Lung microvascular endothelial cell (primary cell): ENCODE measurements at regions not wholly inside any gene's neighbourhood (a gene's known extent, or its start where the extent isn't known, plus 50 kb on each side); places are given as distances from the start of the nearest gene placed in this dataset.
A peak's percentile ranks its signal among the peaks of the same experiment; 100 is the strongest.

Source experiments
- DNase-seq, 2 donors: peaks; one replicate each; pipeline versions ENCODE4 v3.0.0 to v3.0.0-alpha.2; 2010; ENCODE audit warnings: low read depth in 2 of 2

DNA sequence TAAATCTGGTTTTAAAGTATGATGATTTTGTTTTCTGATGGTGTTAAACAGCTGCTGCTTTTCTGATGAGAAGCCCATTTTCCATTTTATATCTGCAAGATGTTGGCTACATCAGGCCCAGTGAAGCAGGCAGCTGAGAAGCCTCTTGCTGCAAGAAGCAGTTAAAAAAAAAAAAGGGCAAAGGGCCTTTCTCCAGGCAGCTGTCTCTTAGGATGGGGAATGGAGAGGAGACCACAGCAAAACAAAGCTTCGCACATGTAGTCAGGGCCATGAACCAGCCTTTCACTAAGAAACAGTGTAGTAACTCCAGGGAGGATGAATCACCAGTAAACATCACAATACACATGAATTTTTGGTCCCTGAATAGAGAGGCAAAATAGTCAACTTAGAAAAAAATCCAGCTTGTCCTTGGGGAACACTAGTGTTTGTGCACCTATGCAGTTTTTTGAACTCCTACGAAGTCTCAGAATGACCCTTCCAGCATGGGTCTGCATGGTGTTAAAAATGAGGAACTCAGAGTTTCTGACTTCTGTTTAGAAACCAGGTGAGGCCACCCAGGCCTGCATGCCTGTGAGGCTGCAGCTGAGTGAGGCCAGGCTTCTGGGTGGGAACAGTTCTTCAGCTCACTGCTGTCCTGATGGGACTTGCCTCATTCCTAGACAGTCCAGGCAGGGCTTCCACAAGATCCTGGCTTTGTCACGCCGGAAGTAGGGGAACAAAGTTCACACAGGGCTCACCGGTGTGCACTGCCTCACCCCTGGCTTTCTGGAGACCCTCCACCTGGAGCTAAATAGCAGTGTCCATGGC lies 518.7 kb downstream of the MCTP2 start:
- no peak for DNase-seq

DNA sequence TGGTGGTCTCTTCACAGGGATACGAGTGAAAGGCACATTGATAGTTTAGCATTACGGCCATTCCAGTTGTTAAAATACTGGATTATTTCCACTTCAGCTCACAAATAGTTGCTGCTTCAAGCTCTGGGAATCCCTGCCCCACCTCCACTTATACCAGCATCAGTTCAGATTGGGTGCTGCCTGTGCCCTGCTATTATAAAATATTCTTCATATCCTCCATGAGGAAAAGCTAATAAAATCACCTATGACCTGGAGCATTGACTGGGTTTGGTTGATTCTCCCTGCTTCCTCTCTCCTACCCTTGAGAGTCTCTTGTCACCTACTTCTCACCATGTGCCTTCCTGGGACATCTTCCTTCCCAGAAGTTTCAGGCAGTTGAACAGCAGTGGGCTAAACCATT lies 529.0 kb downstream of the MCTP2 start:
- no peak for DNase-seq

DNA sequence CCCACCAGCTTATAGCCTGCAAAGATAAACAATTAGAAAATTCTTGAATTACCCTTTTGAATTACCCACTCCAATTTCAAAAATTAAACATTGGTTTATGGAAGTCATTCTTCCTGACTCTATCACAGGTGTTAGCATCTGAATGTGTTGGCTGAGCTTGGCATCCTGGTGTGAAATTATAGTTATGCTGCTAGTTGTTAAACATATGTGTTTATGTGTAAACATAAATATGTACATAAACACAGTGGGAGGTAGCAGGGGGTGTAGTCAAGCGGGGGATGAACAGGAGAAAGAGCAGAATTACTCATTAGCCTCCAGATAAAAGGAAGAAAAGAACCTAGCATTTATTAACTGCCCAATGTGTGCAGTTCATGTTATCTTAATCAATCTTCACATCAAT lies 530.2 kb downstream of the MCTP2 start:
- DNase-seq, result no peak

DNA sequence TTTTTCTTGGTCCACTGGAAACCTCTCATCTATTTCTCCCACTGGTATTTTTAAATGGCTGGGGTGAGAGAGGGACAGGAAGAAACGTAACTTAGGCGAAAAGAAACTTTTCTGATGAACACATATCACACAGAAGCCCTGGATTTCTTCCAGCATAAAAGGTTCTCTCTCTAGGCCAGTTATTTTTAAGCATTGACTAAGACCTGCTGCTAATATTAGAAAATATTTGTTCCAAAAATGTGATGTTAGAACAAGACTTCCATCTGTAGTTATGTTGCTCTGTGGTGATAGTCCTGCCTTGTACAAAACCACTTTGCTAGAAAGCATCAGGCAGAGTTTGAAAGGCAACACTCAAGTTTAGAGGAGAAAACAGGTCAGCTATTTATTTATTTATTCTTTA lies 537.7 kb downstream of the MCTP2 start:
- DNase-seq, result no peak

DNA sequence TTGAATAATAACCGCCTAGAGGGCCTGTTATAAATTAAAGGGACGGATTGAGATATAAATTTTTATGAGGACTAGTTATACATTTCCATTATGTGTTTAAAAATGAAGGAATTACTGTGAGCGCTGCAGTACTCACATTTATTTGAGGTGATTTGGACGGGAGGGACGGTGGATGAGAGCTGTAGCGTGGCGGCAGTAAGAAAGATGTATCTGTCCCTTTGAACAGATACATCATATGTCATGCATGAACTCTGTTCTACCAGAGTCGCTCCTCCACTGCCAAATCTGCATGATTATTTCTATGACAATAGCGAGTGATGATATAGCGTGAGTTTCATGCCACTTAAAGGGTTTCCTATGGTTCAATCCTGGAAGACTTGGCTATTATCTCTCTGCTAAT lies 538.8 kb downstream of the MCTP2 start:
- no peak for DNase-seq

DNA sequence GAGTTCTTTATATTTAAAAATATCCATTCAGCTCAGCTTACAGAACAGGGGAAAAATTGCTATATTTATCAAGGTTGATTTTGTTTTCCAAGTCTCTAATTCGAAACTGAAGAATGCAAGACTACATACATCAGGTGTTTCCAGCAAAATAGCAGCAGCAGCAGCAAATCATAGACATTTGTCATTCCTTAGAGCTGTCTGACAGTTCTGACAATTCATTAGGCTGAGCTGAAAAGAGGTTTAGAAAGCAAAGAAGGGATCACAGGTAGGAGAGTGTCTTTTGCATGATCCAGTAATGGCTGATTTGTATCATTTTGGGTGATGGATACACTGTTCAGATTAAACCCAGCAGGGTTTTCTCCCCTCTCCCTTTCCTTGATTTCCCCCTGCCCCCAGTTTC lies 545.7 kb downstream of the MCTP2 start:
- DNase-seq, result no peak

DNA sequence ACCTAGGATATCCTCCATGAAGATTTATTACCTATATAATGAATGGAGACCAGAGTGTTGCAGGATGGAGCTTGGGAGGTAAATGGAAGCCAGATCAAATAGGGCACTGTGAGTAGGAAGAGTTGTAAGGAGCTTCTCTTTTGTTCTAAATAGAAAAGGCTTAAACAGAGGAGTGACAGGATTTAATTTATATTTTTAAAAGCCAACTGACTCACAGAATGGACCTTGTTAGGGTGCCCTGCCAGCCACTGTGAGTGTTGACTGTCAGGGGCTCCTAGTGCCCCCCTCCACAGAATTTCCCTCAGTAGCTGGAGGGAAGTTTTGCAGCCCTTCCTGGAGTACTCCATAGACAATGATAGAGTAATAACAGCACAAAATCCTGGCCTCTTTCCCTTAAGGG lies 547.5 kb downstream of the MCTP2 start:
- DNase-seq, result no peak

DNA sequence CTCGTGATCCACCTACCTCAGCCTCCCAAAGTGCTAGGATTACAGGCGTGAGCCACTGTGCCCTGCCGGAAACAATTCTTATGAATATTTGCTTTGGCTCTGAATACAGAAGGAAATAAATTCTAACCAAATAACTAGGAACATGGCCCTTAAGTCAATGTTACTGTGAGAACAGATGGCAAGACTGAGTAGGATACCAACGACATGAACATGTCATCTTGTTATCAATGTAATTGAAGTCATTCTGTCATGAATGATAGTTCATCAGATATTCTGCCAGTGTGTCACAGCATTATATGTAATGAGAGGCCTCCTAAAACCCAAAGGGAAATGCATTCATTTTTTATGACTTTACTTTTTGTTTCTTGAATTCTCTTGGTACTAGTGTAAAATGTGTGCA lies 548.8 kb downstream of the MCTP2 start:
- DNase-seq, result no peak

DNA sequence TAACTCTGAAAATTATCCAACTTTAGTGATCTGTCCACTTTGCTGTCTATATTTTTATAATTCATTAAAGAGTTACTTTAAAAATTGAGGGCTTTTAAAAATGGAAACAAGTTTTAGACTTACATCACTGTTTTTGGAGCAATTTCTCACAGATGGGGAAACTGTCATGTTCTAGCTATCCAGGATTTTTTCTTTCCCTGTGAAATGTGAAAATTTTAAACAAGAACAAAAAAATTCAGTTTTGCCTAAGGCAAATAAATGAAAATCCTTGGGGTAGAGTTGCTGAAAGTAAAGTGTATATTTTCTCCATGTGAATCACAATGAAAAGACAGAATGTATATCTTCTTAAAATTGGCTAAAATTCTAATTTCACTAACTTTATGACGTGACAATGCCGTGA lies 553.7 kb downstream of the MCTP2 start:
- no peak for DNase-seq

DNA sequence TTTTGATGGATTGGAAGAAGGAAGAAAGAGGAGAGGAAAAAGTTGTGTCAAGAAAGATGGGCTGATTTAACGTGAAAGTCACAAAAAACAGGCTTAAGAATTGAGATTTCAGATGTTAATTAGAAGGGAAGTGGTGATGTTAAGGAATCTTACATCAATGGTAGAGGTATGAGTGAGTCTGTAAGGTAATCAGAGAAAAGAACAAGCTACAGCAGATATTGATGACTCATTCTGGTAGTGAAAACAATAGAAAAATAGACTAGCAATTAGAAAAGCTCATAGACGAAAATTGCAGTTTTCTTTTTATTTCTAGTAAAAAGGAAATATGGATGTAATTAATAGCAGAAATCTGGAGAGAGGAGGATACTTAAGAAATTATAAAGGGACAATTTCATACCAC lies 559.6 kb downstream of the MCTP2 start:
- peak in 1 of 2 donors; percentile 9 for DNase-seq

DNA sequence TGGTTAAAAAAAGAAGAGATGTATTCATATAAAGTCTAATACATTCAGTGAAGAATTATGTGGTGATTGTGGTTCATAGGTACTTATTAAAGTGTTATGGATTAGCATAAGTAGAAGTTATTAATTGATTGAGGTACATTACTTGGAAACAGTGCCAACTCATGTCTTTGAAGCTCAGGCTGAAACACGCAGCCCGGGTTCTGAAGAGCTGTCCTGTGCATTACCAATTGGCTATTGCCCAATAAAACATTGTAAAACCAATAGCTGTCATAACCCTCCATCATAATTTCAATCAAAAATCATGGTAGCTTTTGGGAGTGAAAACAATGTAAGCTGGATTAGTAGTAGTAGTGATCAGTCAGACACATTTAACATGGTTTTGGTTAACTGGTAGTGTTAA lies 560.1 kb downstream of the MCTP2 start:
- no peak for DNase-seq

DNA sequence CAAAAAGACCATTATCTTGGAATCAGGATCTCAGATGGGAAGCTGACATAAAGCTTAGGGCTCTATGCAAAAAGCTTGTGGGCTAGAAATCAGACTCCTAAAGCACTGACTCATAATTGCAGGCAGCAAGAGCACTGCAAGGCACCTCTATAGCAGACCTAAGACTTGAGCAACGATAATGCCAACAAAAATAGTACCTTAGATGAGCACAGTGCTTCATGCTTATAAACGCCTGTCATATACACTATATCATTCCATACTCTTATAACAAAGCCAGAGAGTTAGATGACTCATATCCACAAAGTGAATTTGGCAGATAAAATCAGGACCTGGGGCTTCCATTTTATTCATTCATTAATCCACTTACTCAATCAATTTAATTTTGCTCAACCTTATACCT lies 560.8 kb downstream of the MCTP2 start:
- peak; percentile 24 to 49 for DNase-seq

DNA sequence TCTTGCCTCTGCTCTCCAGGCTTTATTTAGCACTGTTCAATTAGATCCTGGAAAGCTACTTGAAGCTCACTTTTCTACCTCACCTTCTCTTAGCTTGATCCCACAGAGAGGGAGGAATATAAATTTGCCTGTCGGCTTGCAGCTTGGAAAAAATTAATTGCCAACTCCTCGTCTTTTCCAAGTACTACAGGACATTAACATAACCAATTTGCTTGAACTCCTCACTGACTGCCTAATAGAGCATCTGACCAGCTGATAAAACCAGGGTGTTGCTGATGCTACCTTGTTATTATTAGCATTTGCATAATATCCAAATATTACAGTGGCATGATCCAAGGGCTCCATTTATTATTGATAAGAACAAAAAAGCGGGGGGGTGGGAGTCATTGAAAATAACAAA lies 561.8 kb downstream of the MCTP2 start:
- DNase-seq, result no peak

DNA sequence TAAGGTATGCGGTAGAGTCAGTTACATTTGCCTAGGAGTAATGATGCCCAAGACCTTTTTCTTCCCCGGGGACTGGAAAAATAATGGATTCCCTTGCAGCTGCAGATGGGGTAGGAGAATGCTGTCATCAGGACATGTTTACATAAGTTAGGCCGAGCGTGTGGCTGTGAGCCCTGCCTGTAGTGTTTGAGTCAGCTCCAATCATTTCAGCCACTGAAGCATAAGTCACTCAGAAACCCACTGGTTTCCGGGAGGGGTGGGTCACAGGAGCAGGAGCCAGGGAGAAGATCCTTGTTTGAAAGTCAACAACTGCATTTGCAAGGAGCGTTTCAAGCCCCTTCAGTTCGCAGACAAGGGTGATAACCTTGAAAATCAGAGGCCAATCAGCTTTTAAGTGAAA lies 562.3 kb downstream of the MCTP2 start:
- peak in 1 of 2 donors; percentile 78 for DNase-seq

DNA sequence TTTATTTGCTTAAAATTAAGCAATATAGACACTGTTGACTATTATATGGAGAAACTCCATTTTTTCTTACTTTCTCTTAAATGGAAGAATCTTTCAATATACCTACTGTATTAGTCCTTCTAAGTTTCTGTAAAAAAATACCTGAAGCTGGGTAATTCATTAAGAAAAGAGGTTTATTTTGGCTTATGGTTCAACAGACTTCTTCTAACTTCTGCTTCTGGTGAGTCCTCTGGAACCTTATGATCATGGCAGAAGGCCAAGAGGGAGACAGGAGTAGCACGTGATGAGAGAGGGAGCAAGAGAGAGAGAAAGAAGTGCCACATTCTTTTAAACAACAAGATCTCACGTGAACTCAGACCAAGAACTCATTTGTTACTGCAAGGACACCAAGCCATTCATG lies 573.3 kb downstream of the MCTP2 start:
- no peak for DNase-seq

DNA sequence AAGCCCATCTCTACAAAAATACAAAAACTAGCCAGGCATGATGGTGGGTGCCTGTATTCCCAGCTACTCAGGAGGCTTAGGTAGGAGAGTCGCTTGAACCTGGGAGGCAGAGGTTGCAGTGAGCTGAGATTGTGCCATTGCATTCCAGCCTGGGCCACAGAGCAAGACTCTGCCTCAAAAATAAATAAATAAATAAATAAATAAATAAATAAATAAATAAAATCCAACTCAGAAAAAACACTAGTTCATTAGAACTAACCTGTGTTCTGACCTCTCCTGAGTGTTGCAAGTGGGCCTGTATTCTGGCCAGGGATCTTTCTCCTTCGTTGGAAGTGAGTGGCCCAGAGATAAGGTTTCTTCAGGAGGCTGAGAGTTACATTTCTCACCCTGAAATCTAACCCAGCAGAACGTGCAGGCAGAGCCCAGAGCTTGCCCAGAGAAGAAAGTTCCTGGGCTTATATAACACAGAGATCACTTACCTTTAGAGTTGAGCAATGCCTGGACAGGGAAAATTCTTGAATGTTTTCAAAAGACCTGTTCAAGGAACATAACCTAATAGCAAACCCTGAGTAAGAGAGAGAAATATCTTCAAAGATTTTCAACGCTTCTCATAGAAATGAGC lies 583.9 kb downstream of the MCTP2 start:
- DNase-seq, result no peak

DNA sequence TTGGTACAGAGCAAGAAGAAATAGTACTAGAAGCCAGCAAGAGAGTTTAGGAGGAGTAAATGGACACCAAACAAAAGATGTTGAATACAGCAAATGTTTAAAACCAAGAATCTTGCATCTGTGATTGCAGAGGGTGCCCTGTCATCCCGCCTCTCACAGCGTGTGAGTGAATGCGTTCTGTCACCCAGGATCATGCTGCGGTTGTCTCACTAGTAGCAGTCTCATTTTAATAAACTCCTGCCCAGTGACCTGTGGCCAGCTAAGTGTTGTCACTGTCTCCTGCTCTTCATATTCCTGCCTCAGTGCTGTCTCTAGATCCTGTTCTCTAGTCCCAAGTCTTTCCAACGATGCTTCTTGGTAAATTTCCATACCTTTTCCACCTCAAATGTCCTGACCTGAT lies 584.6 kb downstream of the MCTP2 start:
- no peak for DNase-seq

DNA sequence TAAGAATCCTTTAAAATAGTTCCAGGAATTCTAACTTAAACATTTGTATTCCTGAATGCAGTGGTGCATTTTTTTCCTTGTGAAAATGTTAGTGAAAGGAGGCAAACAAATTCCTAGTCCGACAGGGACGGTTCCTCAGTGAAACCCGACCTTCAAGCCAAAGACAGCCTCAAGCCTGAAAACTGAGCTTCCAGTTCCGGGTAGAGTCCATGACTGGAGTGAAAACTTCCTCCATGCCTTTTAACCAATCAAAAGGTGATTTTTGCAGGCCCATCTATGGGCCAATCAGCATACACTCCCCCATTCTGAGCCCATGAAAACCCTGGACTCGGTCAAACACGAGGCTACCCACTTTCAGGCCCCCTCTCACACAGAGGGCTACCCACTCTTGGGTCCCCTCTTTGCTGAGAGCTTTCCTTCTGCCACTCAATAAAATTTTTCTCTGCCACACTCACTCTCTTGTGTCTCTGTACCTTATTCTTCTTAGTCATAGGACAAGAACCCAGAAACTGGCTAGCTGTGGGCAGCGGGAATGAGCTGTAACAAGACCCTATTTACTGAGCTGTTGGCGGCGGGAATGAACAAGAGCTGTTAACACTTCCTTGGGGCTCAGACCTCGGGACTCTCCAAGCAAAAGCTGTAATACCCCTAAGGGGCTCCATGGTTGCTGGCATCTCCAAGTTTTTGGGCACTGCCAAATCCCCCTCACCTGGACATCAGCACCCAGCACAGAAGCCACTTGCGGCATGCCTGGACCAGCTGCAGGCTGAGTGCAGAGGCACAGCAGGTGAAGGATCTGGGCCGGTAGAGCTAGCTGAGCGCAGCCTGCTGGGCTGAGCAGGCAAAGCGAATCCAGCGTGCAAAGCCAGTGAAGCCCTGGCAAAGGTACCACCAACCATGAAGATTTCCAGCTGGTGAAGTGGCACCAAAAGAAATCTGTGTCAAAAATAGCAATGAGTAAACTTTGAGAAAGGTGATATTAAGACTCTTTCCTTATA lies 598.8 kb downstream of the MCTP2 start:
- DNase-seq, result no peak

DNA sequence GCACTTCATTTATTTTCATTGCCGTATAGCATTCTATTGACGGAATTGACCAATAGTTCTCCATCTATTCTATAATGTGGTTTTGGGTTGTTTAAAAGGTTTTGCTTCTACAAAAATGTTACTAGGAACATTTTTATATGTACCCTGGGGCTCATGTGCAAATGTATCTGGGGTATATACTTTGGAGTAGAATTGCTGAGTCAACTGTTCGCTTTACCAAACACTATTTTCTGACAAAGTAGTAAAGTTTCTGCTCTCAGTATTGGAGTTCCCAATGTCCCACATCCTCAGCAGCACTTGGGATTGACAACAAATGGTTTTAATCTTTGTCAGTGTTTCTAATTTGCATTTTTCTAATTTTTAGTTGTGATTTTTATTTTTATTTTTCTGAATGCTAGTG lies 602.6 kb downstream of the MCTP2 start:
- no peak for DNase-seq

DNA sequence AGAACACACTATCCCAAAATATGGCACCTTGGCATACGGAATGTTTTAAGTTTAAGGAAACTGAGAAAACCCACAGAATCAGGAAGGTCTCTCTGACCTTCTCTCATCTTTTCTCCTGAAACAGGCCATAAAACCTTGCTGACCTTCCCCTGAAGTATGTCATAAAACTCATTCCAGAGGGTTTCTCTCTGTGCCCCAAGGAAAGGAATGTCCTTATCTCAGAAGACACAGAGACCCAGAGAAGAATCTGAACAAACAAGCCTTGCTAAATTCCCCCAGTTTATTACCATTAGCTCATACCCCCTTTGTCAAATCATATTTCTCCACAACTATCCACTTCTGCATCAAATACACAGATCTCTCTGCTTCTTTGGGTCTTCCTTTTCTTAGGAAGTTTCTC lies 603.1 kb downstream of the MCTP2 start:
- no peak for DNase-seq

DNA sequence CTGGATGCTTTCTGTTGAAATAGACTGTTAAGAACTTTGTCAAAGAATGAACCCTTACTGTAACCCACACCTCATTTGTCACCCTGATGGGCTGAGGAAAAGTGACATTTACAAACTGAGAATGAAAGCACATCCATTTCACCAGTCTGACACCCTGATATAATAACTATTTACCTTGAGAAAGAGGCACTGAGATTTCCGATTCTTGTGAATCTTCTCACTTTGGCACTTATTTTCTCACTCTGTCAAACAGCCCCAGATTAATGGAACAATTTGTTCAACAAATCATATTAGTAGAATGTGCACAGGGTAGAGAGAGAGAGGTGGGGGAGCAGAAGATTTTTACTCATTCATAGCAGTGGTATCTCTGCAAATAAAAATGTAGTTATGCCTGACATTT lies 606.9 kb downstream of the MCTP2 start:
- no peak for DNase-seq
